Epithelial cell of esophagus (primary cell): ENCODE measurements at regions not wholly inside any gene's neighbourhood (a gene's known extent, or its start where the extent isn't known, plus 50 kb on each side); places are given as distances from the start of the nearest gene placed in this dataset.
A peak's percentile ranks its signal among the peaks of the same experiment; 100 is the strongest.

ENCODE experiments used
- DNase-seq: peaks from one replicate; pipeline ENCODE4 v3.0.0; 2010; ENCODE audit warnings: low read depth
- H3K4me3 ChIP-seq: 2 replicates; pipeline ENCODE4 v1.5.1; 2011; ENCODE audit warnings: mild to moderate bottlenecking, low read length, control low read depth
- TF ChIP-seq, protein P1 (sequence below): IDR thresholded peaks from 2 replicates; pipeline ENCODE4 v1.5.1; 2011; ENCODE audit warnings: low read depth, mild to moderate bottlenecking, low read length, control low read depth, inconsistent platforms; ENCODE audit not compliant: insufficient read depth; ENCODE audit errors: missing control alignments

DNA sequence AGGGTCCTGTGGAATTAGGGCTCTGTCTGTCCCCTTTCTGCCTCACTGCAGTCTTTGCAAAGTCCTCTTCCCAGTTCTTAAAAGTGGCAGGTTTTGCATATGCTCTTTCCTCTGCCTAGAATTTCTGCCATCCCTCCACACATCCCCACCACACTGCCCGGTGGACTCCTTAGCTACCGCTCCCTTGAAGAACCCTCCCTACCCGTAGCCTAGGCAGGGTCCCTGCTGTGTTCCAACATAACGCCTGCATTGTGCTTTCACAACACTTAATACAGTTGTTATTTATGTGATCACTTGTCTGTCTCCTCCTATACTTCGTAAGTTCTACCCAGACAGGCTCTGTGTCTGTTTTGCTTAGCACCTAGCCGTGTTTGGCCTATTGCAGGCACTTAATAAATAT is 142.5 kb upstream of the DMRT1 start:
- no peak for DNase-seq
- no peak overlapping the region for H3K4me3 ChIP-seq
- TF ChIP-seq, protein P1, sequence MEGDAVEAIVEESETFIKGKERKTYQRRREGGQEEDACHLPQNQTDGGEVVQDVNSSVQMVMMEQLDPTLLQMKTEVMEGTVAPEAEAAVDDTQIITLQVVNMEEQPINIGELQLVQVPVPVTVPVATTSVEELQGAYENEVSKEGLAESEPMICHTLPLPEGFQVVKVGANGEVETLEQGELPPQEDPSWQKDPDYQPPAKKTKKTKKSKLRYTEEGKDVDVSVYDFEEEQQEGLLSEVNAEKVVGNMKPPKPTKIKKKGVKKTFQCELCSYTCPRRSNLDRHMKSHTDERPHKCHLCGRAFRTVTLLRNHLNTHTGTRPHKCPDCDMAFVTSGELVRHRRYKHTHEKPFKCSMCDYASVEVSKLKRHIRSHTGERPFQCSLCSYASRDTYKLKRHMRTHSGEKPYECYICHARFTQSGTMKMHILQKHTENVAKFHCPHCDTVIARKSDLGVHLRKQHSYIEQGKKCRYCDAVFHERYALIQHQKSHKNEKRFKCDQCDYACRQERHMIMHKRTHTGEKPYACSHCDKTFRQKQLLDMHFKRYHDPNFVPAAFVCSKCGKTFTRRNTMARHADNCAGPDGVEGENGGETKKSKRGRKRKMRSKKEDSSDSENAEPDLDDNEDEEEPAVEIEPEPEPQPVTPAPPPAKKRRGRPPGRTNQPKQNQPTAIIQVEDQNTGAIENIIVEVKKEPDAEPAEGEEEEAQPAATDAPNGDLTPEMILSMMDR: no peak

DNA sequence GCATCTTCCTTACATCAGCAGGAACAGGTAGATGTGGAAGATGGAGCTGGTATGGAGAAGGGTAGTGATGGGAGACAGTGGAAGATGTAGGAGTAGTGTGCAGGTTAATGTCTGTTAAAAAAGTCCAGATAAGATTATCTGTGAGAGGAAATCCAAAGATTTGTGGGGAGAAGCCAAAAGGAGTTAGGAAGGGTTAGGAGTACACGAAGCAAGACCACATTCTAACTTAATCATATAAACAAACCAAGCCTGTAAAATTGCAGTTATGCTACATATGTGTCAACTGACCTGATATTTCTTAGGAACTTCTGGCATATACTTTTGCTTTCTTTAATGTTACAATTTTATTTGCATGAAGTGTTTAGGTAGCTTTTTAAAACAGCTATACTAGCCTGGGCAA is 142.1 kb upstream of the DMRT1 start:
- no peak for DNase-seq
- TF ChIP-seq, protein P1: no peak

DNA sequence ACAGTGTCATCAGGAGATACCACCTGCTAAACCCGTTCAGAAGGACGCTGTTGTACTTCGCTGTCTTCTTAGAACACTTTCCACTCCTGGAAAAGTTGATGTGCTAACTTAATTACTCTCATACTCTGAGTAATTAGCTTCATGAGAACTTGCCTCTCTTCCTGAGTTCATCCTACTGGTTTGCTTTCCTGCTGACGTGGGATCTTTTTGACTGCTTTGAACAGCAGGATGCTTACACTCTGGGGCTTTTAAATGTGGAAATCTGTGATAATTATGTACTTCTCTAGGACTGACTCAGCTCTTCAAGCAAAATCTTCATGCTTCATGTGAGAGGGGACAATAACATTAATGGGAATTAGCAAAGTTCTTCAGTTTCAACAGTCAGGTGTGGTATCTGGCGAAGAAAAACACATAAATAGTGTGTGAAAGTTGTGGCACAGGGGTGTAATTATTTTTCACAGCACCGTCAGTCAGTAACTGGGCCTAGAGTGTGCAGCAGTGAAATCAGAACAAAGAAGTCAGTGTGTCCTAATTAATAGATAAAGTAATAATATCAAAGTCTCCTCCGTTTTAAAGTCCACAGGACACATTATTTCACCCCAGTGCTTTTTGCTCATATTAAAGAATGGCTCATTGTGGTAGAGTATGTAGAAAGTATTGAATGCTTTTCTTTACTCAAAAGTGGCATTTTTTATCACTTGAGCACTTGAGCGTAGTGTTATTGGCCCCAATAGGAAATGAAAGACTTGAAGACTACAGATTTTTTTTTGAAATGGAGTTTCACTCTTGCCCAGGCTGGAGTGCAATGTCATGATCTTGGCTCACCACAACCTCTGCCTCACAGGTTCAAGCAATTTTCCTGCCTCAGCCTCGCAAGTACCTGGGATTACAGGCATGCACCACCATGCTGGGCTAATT is 140.9 kb upstream of the DMRT1 start:
- TF ChIP-seq, protein P1: no peak
- H3K4me3 ChIP-seq: no peak overlapping the region
- no peak for DNase-seq

More for the DNA sequence above, 142.1 kb upstream of the DMRT1 start:
- no peak overlapping the region for H3K4me3 ChIP-seq

DNA sequence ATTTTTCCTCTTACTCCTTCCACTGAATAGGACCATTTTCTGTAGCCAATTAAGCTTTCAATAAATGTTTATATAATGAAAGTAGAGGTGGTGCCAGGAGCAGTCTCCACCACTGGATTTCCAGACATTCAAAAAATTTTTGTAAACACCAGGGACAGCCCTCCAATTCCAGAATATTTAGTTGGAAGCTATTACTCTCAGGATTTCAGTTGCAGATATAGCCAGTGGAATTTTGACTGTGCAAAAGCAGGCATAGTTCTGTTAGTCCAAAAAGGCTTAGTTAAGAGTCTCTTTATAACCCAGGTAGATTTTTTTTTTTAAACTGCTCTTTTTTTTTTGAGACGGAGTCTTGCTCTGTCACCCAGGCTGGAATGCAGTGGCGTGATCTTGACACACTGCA is 138.1 kb upstream of the DMRT1 start:
- no peak for DNase-seq
- no peak overlapping the region for H3K4me3 ChIP-seq
- TF ChIP-seq, protein P1: no peak

DNA sequence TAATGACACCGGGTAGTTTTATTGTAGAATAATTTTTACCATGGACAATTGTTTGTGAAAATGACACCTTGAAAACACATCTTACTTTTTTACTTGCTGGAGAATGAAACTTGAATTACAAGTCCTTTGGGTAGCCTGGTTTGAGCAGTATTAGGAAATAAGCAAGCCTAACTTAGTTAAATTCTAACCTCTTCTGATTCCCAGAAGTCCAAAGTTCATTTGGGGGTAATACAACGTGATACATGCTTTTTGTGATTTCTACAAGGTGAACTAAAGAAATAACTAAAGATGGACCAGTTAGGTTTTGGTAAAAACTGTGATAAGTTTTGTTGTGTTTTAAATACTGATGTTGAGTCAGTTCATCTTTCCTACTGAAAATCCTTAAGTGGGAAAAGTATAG is 135.4 kb upstream of the DMRT1 start:
- DNase-seq: no peak
- TF ChIP-seq, protein P1: no peak
- no peak overlapping the region for H3K4me3 ChIP-seq

DNA sequence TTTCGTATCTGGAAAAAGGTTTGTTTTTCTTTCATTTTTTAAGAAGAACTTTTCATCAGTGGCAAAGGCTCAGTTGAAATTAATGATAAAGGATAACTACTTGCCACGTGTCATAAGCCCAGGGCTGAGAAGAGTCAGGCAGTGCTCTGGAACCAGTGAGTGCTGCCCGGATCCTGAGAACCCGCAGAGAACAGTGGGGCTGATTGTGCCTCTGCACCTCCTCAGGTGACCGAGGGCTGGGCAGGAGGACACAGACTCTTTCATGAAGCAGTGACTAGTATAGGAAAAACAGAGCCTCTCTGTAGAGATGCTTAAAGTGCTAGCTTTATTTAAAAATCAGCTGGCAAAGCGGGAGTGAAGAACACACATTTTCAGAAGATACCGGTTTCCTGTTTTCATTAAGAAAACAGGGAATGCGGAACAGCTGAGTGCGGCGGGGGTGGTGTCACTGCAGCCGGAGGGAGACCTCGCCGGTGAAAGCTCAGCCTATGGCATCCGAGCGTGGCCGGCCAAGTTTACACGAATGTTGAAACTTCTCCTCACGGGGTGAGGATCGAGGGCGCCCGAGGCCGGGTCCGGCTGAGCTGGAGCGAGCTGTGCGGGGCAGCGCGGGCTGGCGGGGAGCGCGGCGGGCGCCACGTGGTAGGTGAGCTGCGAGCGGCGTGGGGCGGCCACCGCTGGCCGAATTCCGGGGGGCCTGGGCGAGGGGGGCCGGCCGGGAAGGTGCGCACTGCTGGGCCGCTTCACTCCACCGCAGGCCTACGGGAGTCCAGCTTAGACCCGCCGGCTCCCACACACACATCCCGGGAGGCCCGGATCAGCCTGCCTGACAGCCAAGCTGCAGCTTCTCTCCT is 134.7 kb upstream of the DMRT1 start:
- peak; percentile 53 for DNase-seq
- H3K4me3 ChIP-seq: peak overlapping the region; percentile 31
- TF ChIP-seq, protein P1: no peak
